ENCODE measurements at regions not wholly inside any gene's neighbourhood (a gene's known extent, or its start where the extent isn't known, plus 50 kb on each side); places are given as distances from the start of the nearest gene placed in this dataset.

DNA sequence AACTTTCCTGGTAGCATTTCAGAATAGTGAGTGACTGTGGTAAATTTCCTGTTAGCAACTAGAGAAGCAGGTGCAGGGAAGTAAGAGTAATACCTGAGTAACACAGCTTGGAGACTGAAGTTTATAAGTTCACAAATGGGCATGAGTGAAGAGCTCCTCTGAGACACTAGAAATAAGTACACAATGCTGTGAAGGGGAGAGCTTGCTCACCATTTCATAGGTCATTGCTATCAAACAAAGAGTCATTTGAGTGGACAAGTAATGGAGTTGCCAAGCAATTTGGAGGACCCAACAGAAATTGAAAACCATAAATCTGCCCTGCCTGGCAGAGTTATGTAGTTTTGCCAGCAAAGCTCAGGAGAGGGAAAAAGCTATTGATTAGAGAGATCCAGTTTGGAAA is 523.6 kb downstream of the TRAM1L1 start:
- Mint-ChIP-seq H3K4me3 (no peak overlapping the region), H3K27ac (no peak overlapping the region), H3K27me3 (ENCODE audit: low read depth) (no peaks in the 10 kb centered on the region), H3K9me3 (peaks cover 9 to 18% of the 10 kb centered on the region in 2 experiments; a peak in 3 of 5 replicates), H3K36me3 (ENCODE audit: insufficient read depth in 1 of 3, low read depth in 3 of 3) (peaks cover 0 to 20% (median 6%) of the 10 kb centered on the region in 3 experiments; a peak in 4 of 7 replicates), H3K4me1 (no peaks in the 10 kb centered on the region; a peak in 1 of 4 replicates)
- no peak overlapping the region for H3K9ac ChIP-seq (ENCODE audit: extremely low read depth, insufficient read length, low read length)
- no peak overlapping the region for H2BK15ac ChIP-seq (ENCODE audit: low read depth, low read length)
- H4K5ac ChIP-seq (ENCODE audit: insufficient read length, low read depth, low read length) = no peak overlapping the region
- no peak overlapping the region for H2BK20ac ChIP-seq (ENCODE audit: low read depth, low read length, poor library complexity, severe bottlenecking)
- no peak overlapping the region for H3K4ac ChIP-seq (ENCODE audit: low read depth, low read length)
- no peaks in the 10 kb centered on the region for H3K9me3 ChIP-seq (ENCODE audit: control insufficient read depth, low read depth, low read length)
- no peak overlapping the region for H2AK5ac ChIP-seq (ENCODE audit: insufficient read length, low read length)
- no peak overlapping the region for H3K18ac ChIP-seq (ENCODE audit: insufficient read length, low read depth, low read length)
- no peaks in the 10 kb centered on the region for H3K79me2 ChIP-seq (ENCODE audit: insufficient read depth, low read length)
- H3K4me2 ChIP-seq (ENCODE audit: insufficient read depth, insufficient read length, low read length) = no peak overlapping the region
- H3K14ac ChIP-seq (ENCODE audit: insufficient read depth, low read length) = no peak overlapping the region
- no peak overlapping the region for H2BK5ac ChIP-seq (ENCODE audit: insufficient read length, low read length)
- H3K4me1 ChIP-seq (ENCODE audit: insufficient read depth, low read length) = no peaks in the 10 kb centered on the region
- H3K79me1 ChIP-seq (ENCODE audit: insufficient read depth, low read depth, low read length, poor library complexity, severe bottlenecking) = no peaks in the 10 kb centered on the region
- no peaks in the 10 kb centered on the region for H3K27me3 ChIP-seq (ENCODE audit: insufficient read depth, low read length)
- no peak for DNase-seq
- H2BK120ac ChIP-seq (ENCODE audit: low read depth, low read length, poor library complexity, severe bottlenecking) = no peak overlapping the region
- H3K23me2 ChIP-seq (ENCODE audit: insufficient read length, low read depth, low read length, poor library complexity, severe bottlenecking) = no peaks in the 10 kb centered on the region
- H4K20me1 ChIP-seq (ENCODE audit: control insufficient read depth, insufficient read depth, insufficient read length) = no peaks in the 10 kb centered on the region
- TF ChIP-seq, protein P1, sequence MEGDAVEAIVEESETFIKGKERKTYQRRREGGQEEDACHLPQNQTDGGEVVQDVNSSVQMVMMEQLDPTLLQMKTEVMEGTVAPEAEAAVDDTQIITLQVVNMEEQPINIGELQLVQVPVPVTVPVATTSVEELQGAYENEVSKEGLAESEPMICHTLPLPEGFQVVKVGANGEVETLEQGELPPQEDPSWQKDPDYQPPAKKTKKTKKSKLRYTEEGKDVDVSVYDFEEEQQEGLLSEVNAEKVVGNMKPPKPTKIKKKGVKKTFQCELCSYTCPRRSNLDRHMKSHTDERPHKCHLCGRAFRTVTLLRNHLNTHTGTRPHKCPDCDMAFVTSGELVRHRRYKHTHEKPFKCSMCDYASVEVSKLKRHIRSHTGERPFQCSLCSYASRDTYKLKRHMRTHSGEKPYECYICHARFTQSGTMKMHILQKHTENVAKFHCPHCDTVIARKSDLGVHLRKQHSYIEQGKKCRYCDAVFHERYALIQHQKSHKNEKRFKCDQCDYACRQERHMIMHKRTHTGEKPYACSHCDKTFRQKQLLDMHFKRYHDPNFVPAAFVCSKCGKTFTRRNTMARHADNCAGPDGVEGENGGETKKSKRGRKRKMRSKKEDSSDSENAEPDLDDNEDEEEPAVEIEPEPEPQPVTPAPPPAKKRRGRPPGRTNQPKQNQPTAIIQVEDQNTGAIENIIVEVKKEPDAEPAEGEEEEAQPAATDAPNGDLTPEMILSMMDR (conservative IDR thresholded peaks at IDR 0.05) = no peak
- no peak overlapping the region for H3K23ac ChIP-seq (ENCODE audit: insufficient read length, low read depth, low read length)
- H4K8ac ChIP-seq (replicated peaks; ENCODE audit: insufficient read length, low read depth, low read length) = no peak overlapping the region
- H4K91ac ChIP-seq (ENCODE audit: insufficient read length, low read depth, low read length) = no peak overlapping the region
- no peak overlapping the region for H2AFZ ChIP-seq (ENCODE audit: low read length)
- H3T11ph ChIP-seq (ENCODE audit: low read length) = no peak overlapping the region
- H3K27ac ChIP-seq (ENCODE audit: insufficient read length, low read depth, low read length) = no peak overlapping the region
- H2BK12ac ChIP-seq (ENCODE audit: insufficient read length, low read depth, low read length) = no peak overlapping the region
- no peak overlapping the region for H3K56ac ChIP-seq (ENCODE audit: insufficient read length, low read depth, low read length)
